A673 (cell line): ENCODE measurements at regions not wholly inside any gene's neighbourhood (a gene's known extent, or its start where the extent isn't known, plus 50 kb on each side); places are given as distances from the start of the nearest gene placed in this dataset.
A peak's percentile ranks its signal among the peaks of the same experiment; 100 is the strongest.

Source experiments
- BruUV-seq: library from RNA; stranded (reverse); fragments of 400-500 nt; replicated peaks from 2 replicates; lab custom pipeline; 2021; lab: Mats Ljungman, UMichigan
- CTCF ChIA-PET: fragments of 300-600 bp; sonication (Branson Sonifier 250); formaldehyde crosslinking; loops from one replicate; lab custom pipeline; 2022; ENCODE audit warnings: antibody characterized with exemption; lab: Charles Lee
- POLR2A ChIA-PET: fragments of 300-600 bp; sonication (Branson Sonifier 250); formaldehyde crosslinking; loops from one replicate; lab custom pipeline; 2022; ENCODE audit warnings: antibody characterized with exemption; ENCODE audit not compliant: low non-redundant PET; lab: Charles Lee
- DNase-seq: peaks from one replicate; pipeline ENCODE4 v3.0.0-alpha.2; 2015; ENCODE audit warnings: low spot score
- H3K27ac ChIP-seq: fragments of 200-600 bp; sonication (generic); 2 replicates; pipeline ENCODE4 v1.5.1; 2016; ENCODE audit warnings: mixed run types, low read depth, mild to moderate bottlenecking, mixed read lengths, antibody characterized with exemption, low read length; ENCODE audit not compliant: poor library complexity, severe bottlenecking
- H3K27me3 ChIP-seq: fragments of 200-600 bp; sonication (generic); replicated peaks from 2 replicates; pipeline ENCODE4 v1.6.1; 2017; ENCODE audit warnings: mixed run types, low read depth, mild to moderate bottlenecking, mixed read lengths, antibody characterized with exemption, low read length; ENCODE audit not compliant: insufficient read depth, poor library complexity
- H3K36me3 ChIP-seq: fragments of 200-600 bp; sonication (generic); 2 replicates; pipeline ENCODE4 v1.6.1; 2016; ENCODE audit warnings: mixed run types, mild to moderate bottlenecking, mixed read lengths, antibody characterized with exemption, low read length; ENCODE audit not compliant: insufficient read depth, poor library complexity, severe bottlenecking
- H3K4me1 ChIP-seq: fragments of 200-600 bp; sonication (generic); 2 replicates; pipeline ENCODE4 v1.6.1; 2017; ENCODE audit warnings: mixed run types, mild to moderate bottlenecking, mixed read lengths, antibody characterized with exemption, low read length; ENCODE audit not compliant: insufficient read depth, poor library complexity, severe bottlenecking
- H3K4me3 ChIP-seq: fragments of 200-600 bp; sonication (generic); 2 replicates; pipeline ENCODE4 v1.5.1; 2016; ENCODE audit warnings: low read depth, mixed run types, mild to moderate bottlenecking, mixed read lengths, low read length; ENCODE audit not compliant: poor library complexity, severe bottlenecking
- H3K9me3 ChIP-seq: fragments of 200-600 bp; sonication (generic); 2 replicates; pipeline ENCODE4 v1.6.1; 2016; ENCODE audit warnings: mixed run types, low read depth, mild to moderate bottlenecking, mixed read lengths, antibody characterized with exemption, low read length; ENCODE audit not compliant: poor library complexity, severe bottlenecking
- EZH2 ChIP-seq: fragments of 200-600 bp; sonication (generic); IDR thresholded peaks from 2 replicates; pipeline ENCODE4 v1.6.1; 2017; ENCODE audit warnings: borderline replicate concordance, low read depth, mild to moderate bottlenecking, mixed read lengths, antibody characterized with exemption, low read length; ENCODE audit not compliant: poor library complexity, severe bottlenecking
- intact Hi-C: fragments of 100-400 bp; cut with micrococcal nuclease; formaldehyde crosslinking; loops from one replicate; pipeline ENCODE4 v1.10.0; 2022; ENCODE audit not compliant: unreplicated experiment
- TF ChIP-seq, protein P1 (sequence below): fragments of 300-800, 200-600 bp; sonication (generic); conservative IDR thresholded peaks from 2 replicates; pipeline ENCODE4 v1.5.1; 2017; ENCODE audit warnings: low read depth, mild to moderate bottlenecking, antibody characterized with exemption, low read length, moderate library complexity, mixed read lengths

DNA sequence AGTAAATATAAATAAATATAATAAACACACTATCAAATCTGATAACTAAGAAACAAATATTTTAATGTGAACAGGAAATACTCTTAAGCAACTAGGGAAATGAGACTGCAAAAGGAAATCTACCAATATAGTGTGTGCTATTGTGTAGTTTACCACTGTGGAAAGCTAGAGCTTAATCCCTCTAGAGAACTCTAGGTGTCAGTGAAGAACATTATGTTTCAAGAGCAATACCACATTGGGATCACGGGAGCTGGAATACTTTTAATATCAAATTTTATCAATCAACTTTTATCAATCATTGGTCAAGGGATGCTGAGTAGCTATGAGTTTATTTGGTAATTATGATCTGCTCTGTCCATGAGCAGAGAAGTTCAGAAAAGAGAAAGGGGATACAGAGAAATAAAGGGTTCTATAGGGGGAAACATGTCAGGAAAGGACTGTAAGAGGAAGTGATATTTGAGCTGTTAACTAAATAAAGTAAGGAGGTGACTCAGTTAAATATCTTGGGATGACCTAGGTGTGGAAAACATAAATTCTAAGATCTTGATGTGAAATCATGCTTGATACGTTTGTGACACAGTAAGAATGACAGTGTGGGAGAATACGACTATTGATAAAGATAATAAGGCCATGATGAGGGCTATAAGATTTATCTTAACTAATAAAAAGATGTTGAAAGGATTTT, 762.2 kb upstream of the ALCAM start:
- intact Hi-C loops: loop anchor here (10.0 kb wide), 1 partner anchor 910 kb away; no protein-coding TSS in a partner anchor
- ChIA-PET CTCF (interaction anchor here (1.3 kb wide), 1 partner anchor 762 kb away, joined by 3 read pairs; the partner anchor contains the start of gene ALCAM), POLR2A (no interaction called here)
- H3K27ac ChIP-seq: no peak overlapping the region
- BruUV-seq: no TSS peak
- DNase-seq: peak; percentile 37
- no peaks in the 10 kb centered on the region for H3K4me1 ChIP-seq
- no peaks in the 10 kb centered on the region for H3K36me3 ChIP-seq
- TF ChIP-seq, protein P1, sequence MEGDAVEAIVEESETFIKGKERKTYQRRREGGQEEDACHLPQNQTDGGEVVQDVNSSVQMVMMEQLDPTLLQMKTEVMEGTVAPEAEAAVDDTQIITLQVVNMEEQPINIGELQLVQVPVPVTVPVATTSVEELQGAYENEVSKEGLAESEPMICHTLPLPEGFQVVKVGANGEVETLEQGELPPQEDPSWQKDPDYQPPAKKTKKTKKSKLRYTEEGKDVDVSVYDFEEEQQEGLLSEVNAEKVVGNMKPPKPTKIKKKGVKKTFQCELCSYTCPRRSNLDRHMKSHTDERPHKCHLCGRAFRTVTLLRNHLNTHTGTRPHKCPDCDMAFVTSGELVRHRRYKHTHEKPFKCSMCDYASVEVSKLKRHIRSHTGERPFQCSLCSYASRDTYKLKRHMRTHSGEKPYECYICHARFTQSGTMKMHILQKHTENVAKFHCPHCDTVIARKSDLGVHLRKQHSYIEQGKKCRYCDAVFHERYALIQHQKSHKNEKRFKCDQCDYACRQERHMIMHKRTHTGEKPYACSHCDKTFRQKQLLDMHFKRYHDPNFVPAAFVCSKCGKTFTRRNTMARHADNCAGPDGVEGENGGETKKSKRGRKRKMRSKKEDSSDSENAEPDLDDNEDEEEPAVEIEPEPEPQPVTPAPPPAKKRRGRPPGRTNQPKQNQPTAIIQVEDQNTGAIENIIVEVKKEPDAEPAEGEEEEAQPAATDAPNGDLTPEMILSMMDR: peak; percentile 65
- TF ChIP-seq EZH2: no peak
- H3K27me3 ChIP-seq: no peaks in the 10 kb centered on the region
- no peaks in the 10 kb centered on the region for H3K9me3 ChIP-seq
- no peak overlapping the region for H3K4me3 ChIP-seq

DNA sequence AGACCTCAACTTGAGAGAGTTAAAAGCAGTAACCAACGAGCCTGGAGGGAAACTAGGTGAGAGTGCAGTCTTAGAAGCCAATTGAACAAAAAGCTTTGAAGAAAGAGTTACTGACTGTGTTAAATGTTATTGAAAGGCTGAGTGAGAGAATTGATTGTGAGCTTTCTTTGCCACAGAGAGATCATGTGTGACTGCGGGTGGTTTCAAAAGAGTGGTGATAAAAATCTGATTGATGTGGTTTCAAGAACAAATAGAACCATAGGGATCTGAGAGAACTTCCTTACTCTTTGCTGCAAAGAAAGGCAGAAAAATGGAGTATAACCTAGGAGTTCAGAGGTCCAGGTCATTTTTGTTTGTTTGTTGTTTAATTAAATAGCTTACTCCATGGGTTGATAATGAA, 759.9 kb upstream of the ALCAM start:
- Histone ChIP-seq H3K27ac (no peak overlapping the region), H3K27me3 (no peaks in the 10 kb centered on the region), H3K9me3 (no peaks in the 10 kb centered on the region), H3K4me3 (no peak overlapping the region), H3K36me3 (no peaks in the 10 kb centered on the region), H3K4me1 (no peaks in the 10 kb centered on the region)
- no TSS peak for BruUV-seq
- CTCF ChIA-PET: no interaction called here
- POLR2A ChIA-PET: no interaction called here
- no peak for DNase-seq
- TF ChIP-seq, protein P1: no peak
- TF ChIP-seq EZH2: no peak
- intact Hi-C loops: loop anchor here (10.0 kb wide), 1 partner anchor 908 kb away; no protein-coding TSS in a partner anchor

DNA sequence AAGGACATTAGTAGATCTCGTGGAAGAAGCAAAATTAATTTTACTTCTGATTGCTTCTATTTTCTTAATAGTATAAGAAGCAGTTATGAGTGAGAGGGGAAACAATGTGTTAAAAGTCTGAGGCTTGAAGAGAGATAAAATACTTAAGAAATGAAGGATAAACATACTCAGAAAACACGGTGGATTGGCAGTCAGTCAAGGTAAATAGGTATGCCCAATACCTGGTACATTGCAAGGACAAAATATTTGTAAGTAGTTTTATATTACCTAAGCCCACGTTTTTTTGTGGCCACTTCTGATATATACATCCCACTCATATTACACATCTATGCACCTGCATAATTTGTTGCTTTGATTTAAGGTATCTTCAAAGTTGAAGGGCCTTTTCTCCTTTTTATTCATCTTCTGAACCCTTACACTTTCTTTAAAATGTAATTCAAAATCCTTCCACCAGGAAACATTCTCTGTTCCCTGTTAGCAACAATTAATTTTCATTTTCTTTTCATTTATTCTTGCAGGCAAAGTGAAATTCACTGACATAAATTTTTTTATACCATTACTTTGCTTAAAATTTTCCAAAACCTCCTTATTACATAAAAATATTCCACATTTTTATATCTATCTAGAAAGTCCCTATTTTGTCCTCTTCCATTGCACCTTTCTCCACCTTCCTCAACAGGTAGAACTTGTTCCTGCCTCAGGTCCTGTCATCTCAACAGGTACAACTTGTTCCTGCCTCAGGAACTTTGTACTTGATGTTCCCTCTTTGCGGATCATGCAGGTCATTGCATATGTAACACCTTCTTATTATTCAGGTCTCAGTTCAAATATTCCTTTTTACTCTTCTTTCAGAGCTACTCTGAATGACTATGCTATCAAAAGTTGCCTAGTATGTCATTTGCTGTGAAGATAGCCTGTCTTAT, 755.7 kb upstream of the ALCAM start:
- Histone ChIP-seq H3K4me1 (no peaks in the 10 kb centered on the region), H3K27me3 (no peaks in the 10 kb centered on the region), H3K4me3 (no peak overlapping the region), H3K9me3 (no peaks in the 10 kb centered on the region), H3K27ac (no peak overlapping the region), H3K36me3 (no peaks in the 10 kb centered on the region)
- DNase-seq: no peak
- intact Hi-C loops: no loop called here
- ChIA-PET CTCF (interaction anchor here (0.5 kb wide), 1 partner anchor 17 kb away, joined by 3 read pairs; no protein-coding TSS in a partner anchor), POLR2A (no interaction called here)
- BruUV-seq: no TSS peak
- TF ChIP-seq EZH2: no peak
- TF ChIP-seq, protein P1: no peak
